GM18519 (cell line): ENCODE measurements at regions not wholly inside any gene's neighbourhood (a gene's known extent, or its start where the extent isn't known, plus 50 kb on each side); places are given as distances from the start of the nearest gene placed in this dataset.

Experiments
- ATAC-seq: cut with Tn5 transposase; IDR thresholded peaks from one replicate; pipeline ENCODE4 v1.9.1; 2021; ENCODE audit warnings: mild to moderate bottlenecking, moderate library complexity; ENCODE audit not compliant: unreplicated experiment, low FRiP score

GRCh38 chr7:12741951-12742575, 54.6 kb downstream of the ARL4A start:
- ATAC-seq = no peak

GRCh38 chr7:12746211-12746610, 58.8 kb downstream of the ARL4A start:
- no peak for ATAC-seq

GRCh38 chr7:12747687-12748306, 60.4 kb downstream of the ARL4A start:
- no peak for ATAC-seq

DNA sequence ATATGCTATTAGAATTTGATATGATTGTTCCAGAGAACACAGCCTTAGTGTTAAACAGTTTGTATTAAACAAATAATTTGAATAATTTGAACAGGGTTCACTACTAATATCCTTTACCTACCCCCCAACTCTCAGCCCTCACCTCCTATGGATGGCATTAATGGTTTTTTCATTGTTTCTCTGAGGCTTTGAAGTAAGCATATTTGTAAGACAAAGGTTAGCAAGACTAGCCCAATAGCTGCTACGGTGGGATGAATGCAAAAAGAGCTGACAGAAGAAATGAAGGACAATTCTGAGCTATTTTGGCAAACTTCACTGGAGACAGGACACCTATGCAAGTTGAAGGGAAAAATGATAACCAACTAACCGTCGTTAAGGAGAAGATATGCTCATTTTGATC, 61.6 kb downstream of the ARL4A start:
- ATAC-seq = no peak

- ATAC-seq = no peak
Measured at GRCh38 chr7:12749746-12750145, 62.3 kb downstream of the ARL4A start.

- no peak for ATAC-seq
Measured at GRCh38 chr7:12751764-12752163, 64.3 kb downstream of the ARL4A start.

- ATAC-seq = no peak
Measured at GRCh38 chr7:12754179-12754578, 66.7 kb downstream of the ARL4A start.

DNA sequence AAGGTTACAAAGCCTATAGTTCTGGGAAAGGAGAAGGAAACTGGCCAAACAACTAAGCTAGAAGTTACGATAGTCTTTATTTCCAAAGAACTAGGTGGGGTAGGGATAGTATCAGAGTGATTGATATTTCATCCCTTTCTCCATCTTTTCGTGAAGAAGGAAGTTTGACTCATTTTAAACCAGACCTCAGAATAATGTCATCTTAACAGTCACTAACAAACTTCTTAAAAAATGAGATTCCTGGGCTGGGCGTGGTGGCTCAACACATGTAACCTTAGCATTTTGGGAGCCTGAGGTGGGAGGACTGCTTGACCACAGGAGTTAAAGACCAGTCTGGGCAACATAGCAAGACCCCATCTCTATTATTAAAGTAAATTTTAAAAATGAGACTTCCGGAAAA, 69.4 kb downstream of the ARL4A start:
- no peak for ATAC-seq

DNA sequence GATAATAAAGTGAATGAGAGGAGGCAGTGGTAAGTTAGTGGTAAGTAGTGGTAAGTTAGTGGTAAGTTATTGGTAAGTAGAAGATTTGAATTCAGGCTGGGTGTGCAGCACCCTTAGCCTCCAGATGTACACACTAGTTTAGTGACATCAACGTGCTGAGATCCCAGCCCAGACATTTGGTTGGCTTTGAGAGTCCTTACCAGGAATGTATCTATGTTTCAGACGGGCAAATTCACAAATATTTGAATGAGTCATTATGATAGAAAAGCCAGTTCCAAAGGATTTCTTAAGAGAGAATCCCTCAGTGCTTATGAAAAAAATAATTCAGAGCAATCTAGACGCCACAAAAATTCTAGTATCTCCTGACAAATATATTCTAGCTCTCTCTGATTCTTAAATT, 70.0 kb downstream of the ARL4A start:
- no peak for ATAC-seq

GRCh38 chr7:12759151-12759550, 71.7 kb downstream of the ARL4A start:
- no peak for ATAC-seq

DNA sequence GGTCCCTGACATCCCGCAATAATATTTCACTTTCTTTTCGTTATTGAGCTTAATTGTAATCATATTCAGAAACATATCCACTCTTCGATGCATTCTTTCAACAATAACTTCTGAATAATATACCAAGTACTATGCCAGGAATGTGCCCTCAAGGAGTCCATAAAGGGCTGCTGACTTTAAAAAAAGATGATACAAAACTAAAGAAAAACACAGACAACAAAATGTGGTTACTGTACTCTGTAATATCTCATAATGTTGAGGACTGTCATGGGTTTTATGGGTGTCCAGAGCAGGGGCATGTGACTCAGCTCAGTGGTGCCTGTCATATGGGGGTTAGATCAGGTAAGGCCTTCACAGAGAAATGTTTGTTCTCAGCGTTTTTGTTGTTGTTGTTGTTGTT, 73.7 kb downstream of the ARL4A start:
- ATAC-seq = no peak

DNA sequence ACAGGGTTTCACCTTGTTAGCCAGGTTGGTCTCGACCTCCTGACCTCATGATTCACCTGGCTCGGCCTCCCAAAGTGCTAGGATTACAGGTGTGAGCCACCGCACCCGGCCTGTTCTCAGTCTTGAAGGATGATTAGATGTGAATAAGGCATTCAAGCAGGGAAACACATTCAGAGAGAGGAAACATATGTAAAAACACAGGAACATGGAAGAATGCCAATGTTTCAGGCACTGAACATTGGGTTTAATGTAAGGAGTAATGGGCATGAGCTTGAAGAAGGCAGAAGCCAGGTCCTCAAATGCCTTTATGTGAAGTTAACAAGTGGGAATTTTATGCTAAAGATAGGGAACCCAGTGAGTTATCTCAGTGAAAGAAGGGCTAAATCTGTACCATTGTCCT, 74.3 kb downstream of the ARL4A start:
- ATAC-seq = no peak

DNA sequence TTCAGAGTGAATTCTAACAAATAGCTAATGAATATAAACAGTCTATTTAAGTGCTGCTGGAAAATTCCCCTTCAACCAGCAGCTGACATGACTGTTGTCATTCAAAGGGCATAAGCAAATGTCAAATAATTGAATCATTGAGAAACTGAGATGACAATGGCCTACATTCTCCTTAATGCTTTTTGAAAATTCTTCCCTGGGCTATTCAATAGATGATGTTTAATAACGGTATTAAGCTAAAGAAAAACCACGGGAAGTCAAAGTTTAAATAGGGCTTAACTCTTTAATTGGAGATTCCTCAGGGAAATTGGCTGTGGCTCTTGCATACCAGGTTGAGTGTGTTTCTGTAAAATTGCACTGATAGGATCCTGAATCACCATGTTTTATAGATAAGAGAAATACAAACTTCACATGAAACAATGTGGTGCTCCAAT, 77.0 kb downstream of the ARL4A start:
- ATAC-seq = no peak

- ATAC-seq = no peak
Measured at GRCh38 chr7:12765431-12766100, 78.1 kb downstream of the ARL4A start.

GRCh38 chr7:12766416-12766815, 79.0 kb downstream of the ARL4A start:
- ATAC-seq = no peak

DNA sequence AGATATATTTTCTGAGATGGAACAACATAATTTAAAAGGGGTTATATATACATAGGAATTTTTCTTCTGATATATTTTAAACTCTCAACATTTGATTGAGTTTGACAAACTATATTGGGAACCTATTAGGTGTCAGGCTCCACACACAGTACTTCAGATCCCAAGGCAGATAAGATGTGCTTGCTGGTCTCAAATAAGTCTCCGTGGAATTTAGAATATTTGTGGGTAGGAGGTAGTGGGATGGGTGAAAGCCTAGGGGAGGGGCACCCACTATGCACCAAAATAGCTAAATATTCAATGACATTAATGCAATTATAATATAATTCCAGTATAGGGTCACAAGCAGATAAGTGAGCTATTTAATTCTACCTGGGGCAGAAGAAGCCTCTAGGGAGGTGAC, 81.5 kb downstream of the ARL4A start:
- ATAC-seq = no peak

DNA sequence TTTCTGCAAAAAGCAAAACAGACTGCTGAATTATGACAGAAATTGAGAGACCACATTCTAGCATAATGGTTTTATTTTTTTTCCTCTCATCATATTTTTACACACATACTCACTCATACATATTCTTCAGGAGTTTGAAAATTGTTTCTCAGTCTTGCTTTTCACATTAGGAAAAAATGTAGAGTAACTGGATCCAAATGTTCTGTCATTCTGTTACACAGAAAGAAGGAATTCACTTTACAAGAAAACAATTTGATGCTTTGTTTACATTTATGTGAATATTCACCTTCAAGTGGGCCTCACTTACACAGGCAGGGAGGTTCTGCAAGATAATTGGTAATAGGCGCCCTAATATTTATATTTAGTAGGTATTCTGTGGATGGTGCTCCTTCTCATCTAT, 82.0 kb downstream of the ARL4A start:
- ATAC-seq = no peak

GRCh38 chr7:12770227-12770975, 83.0 kb downstream of the ARL4A start:
- no peak for ATAC-seq

DNA sequence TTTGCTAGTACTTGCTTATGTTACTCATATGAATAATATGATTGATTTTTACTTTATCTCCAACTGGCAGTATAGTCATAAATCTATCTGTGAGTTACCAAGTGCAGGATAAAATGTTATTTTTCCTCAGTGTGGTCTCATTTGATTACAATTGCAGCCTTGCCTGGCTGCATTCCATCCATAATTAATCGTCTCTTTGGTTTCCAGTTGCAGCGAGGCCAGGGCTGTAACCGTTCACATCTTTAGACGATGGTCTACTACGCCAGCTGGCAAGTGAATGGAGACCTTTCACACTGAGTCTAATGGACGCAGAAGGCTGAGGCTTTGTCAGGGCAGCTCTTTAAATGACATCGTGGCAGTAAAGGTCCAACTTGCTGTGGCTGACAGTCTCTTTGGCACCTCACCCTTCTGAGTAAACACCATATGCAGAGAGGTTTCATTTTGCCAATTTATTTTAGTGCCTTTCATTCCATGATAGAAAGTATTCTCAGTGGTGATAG, 84.0 kb downstream of the ARL4A start:
- no peak for ATAC-seq

- ATAC-seq = no peak
Measured at GRCh38 chr7:12772768-12773167, 85.3 kb downstream of the ARL4A start.

- no peak for ATAC-seq
Measured at GRCh38 chr7:12777257-12777656, 89.8 kb downstream of the ARL4A start.
